ENCODE measurements at regions not wholly inside any gene's neighbourhood (a gene's known extent, or its start where the extent isn't known, plus 50 kb on each side); places are given as distances from the start of the nearest gene placed in this dataset.

DNA sequence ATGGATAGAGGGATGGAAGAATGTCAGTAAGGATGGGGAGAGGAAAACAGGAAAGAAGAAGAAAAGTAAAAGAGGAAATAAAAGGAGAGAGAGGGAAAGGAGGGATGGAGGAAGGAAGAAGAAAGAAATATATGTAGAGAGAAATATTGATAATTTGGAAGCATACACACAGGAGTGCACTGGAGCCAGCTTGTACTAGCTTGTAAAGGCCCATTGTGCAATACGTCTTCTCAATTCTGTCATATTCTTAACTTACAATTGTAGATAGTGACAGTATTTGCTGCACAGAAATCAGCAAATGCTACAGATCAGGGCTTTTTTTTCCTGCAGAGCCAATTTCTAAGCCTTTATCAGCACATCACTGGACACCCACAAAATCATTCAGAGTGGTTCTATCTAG is 458.8 kb upstream of the WWC1 start:
- no peaks in the 10 kb centered on the region for H3K9me3 ChIP-seq
- no peaks in the 10 kb centered on the region for H3K4me1 ChIP-seq
- H3K27ac ChIP-seq = no peak overlapping the region
- no peak overlapping the region for H3K4me3 ChIP-seq
- TF ChIP-seq, protein P1, sequence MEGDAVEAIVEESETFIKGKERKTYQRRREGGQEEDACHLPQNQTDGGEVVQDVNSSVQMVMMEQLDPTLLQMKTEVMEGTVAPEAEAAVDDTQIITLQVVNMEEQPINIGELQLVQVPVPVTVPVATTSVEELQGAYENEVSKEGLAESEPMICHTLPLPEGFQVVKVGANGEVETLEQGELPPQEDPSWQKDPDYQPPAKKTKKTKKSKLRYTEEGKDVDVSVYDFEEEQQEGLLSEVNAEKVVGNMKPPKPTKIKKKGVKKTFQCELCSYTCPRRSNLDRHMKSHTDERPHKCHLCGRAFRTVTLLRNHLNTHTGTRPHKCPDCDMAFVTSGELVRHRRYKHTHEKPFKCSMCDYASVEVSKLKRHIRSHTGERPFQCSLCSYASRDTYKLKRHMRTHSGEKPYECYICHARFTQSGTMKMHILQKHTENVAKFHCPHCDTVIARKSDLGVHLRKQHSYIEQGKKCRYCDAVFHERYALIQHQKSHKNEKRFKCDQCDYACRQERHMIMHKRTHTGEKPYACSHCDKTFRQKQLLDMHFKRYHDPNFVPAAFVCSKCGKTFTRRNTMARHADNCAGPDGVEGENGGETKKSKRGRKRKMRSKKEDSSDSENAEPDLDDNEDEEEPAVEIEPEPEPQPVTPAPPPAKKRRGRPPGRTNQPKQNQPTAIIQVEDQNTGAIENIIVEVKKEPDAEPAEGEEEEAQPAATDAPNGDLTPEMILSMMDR (IDR thresholded peaks at IDR 0.05) = no peak
- H3K36me3 ChIP-seq = no peaks in the 10 kb centered on the region
- intact Hi-C loops (cut with DNase I; ENCODE audit: low total_unique reads) = no loop called here
- DNase-seq = no peak
- no peaks in the 10 kb centered on the region for H3K27me3 ChIP-seq

DNA sequence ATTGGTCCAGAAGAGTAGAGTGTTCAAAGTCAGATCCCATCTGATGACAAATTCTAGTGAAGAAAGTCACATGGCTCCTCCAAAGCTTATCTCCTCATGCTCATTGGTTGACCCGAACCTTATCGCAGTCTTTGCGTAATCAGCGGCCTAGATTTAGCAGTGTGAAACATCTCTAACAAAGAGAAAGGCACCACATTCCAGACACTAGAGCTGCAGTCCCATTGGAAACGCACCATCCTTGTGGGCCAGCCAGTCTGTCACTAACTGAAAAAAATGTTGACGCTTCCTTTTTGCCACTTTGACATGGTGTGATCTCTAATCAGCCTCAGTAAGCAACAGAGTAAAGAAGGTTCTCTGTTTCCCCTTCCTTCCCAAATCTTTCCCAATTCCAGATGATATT is 458.0 kb upstream of the WWC1 start:
- no peaks in the 10 kb centered on the region for H3K27me3 ChIP-seq
- H3K27ac ChIP-seq = no peak overlapping the region
- no peaks in the 10 kb centered on the region for H3K36me3 ChIP-seq
- no peak overlapping the region for H3K4me3 ChIP-seq
- TF ChIP-seq, protein P1 (IDR thresholded peaks at IDR 0.05) = no peak
- no peaks in the 10 kb centered on the region for H3K4me1 ChIP-seq
- no peak for DNase-seq
- intact Hi-C loops (cut with DNase I; ENCODE audit: low total_unique reads) = no loop called here
- no peaks in the 10 kb centered on the region for H3K9me3 ChIP-seq

DNA sequence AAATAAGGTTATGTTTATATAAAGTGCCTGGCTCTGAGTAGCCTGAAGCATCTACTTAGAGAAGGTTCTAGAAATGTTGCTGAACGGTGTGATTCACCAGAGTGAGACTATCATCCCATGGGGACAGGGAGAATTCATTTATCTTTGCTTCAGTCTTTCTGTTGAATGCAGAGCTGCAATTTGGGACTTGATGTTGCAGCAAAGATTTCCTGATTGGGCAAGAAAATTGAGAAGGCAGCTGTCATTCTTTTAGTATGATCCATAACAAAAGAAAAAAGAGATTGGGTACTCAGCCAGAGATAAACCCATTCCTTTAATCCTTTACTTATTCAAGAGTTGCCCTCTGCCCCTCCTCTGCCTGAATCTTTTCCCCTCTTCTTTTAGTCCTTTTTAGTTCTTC is 456.3 kb upstream of the WWC1 start:
- TF ChIP-seq, protein P1 (IDR thresholded peaks at IDR 0.05) = no peak
- no peaks in the 10 kb centered on the region for H3K27me3 ChIP-seq
- intact Hi-C loops (cut with DNase I; ENCODE audit: low total_unique reads) = no loop called here
- no peaks in the 10 kb centered on the region for H3K4me1 ChIP-seq
- no peaks in the 10 kb centered on the region for H3K9me3 ChIP-seq
- no peak overlapping the region for H3K27ac ChIP-seq
- H3K36me3 ChIP-seq = no peaks in the 10 kb centered on the region
- H3K4me3 ChIP-seq = no peak overlapping the region
- no peak for DNase-seq

DNA sequence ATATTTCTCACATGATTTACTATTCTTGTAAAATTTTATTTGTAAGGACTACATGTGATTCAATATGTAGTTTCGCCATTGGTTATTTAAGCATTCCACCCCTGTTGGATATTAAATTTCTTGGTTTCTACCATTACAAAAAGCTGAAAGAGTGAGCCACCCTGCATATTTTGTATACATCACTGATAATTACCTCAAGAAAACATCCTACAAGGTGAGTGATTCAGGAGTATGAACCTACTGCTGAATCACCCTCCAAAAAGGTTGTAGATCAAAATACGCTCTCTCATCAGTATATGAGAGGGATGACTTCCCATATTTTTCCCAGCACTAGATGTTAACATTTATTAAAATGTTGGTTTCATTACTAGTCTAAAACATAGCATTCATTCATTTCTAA is 454.3 kb upstream of the WWC1 start:
- Histone ChIP-seq H3K4me3 (no peak overlapping the region), H3K36me3 (no peaks in the 10 kb centered on the region), H3K27me3 (no peaks in the 10 kb centered on the region), H3K9me3 (no peaks in the 10 kb centered on the region), H3K4me1 (no peaks in the 10 kb centered on the region), H3K27ac (no peak overlapping the region)
- no peak for DNase-seq
- intact Hi-C loops (cut with DNase I; ENCODE audit: low total_unique reads) = no loop called here
- TF ChIP-seq, protein P1 (IDR thresholded peaks at IDR 0.05) = no peak

DNA sequence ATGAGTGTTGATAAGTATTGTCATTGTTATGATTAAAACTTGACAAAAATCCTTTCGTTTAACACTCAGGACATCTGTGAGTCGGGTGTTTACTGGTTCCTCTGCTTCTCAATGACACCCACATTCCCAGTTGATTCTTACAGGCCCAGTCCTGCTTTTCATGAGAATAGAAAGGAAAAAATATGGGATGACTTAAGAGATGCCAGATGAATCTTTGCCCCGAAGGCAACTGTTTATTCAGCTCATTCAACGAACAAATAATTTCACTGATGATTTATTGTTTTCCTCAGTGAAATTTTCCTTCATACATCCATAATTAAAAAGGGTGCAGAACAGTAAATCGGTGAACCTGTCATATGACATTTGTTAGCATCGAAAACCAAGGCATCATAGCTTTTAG is 452.4 kb upstream of the WWC1 start:
- Histone ChIP-seq H3K36me3 (no peaks in the 10 kb centered on the region), H3K4me1 (no peaks in the 10 kb centered on the region)
- TF ChIP-seq, protein P1 (IDR thresholded peaks at IDR 0.05) = no peak

DNA sequence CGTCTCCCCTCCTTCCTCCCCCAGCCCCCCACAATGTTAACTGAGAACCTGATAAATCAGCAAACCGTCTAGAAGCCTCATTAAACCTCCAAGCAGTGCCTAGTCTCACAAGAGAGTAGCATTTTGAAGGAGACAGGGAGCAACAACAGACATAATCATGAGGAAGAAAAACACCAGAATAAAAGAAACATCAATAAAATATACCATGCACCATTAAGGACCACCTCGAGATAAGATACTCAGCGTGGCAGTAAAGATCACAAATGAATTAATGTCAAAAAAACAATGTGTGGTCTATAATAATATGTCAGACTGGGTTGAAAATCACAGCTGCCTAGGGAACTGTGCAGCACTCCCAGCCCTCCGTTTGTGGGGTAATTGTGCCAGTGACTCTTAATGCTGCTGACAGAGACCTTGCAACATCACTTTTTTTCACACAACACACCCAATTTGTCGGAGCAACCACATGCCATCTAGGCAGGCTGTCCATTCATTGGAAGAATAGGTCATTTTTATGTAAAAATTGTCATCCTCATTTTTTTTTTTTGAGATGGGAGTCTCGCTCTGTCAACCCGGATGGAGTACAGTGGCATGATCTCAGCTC is 450.8 kb upstream of the WWC1 start:
- Histone ChIP-seq H3K9me3 (no peaks in the 10 kb centered on the region), H3K27me3 (no peaks in the 10 kb centered on the region), H3K27ac (no peak overlapping the region), H3K4me3 (no peak overlapping the region), H3K36me3 (no peaks in the 10 kb centered on the region), H3K4me1 (no peaks in the 10 kb centered on the region)
- intact Hi-C loops (cut with DNase I; ENCODE audit: low total_unique reads) = no loop called here
- no peak for DNase-seq
- TF ChIP-seq, protein P1 (IDR thresholded peaks at IDR 0.05) = no peak

More for the DNA sequence above, 452.4 kb upstream of the WWC1 start:
- Histone ChIP-seq H3K27ac (no peak overlapping the region), H3K9me3 (no peaks in the 10 kb centered on the region), H3K4me3 (no peak overlapping the region), H3K27me3 (no peaks in the 10 kb centered on the region)
- DNase-seq = no peak
- intact Hi-C loops (cut with DNase I; ENCODE audit: low total_unique reads) = no loop called here

All from tibial artery (tissue), 4 donors.